ENCODE measurements at regions not wholly inside any gene's neighbourhood (a gene's known extent, or its start where the extent isn't known, plus 50 kb on each side); places are given as distances from the start of the nearest gene placed in this dataset.

- DNase-seq, result peak; percentile 63
Measured at GRCh38 chr6:166106076-166106686, 61.5 kb downstream of the TBXT start.

GRCh38 chr6:166105341-166106075 is 62.1 kb downstream of the TBXT start:
- DNase-seq, result no peak

DNA sequence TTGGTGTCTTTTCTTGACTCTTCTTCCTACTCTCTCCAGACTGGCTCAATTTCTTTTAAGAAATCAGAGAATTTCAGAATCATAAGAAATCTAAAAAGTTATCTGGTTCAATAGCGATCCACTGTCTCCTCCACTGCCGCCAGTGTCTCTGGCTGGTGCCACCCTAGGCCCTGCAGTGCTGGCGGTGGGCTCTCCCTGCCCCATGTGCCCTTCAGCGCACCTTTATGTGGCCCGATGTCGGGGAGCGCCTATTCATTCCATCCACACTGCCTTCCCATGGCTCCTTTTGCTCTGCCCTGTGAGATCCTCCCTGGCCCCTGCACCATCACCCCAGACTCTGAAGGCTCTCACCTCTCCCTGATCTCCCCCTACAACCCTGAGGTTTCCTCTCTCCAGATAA is 62.8 kb downstream of the TBXT start:
- no peak for DNase-seq

GRCh38 chr6:166104107-166104506 is 63.5 kb downstream of the TBXT start:
- DNase-seq, result no peak

DNA sequence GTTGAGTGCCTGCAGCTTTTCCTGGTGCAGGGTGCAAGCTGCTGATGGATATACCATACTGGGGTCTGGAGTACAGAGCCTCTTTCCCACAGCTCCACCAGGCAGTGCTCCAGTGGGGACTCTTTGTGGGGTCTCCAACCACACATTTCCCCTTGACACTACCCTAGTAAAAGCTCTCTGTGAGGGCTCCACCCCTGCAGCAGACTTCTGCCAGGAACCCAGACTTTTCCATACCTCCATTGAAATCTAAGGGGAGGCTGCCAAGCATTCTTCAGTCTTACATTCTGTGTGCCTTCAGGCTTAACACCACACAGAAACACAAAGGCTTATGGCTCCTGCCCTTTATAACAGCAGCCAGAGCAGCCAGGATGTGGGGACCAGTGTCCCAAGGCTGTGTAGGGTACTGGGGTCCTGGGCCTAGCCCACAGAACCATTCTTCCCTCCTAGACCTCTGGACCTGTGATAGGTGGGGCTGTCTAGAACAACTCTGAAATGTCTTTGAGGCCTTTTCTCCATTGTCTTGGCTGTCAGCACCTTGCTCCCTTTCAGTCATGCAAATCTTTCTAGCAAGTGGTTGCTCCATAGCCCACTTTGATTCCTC is 65.7 kb downstream of the TBXT start:
- DNase-seq, result no peak

- DNase-seq, result peak; percentile 52
Measured at GRCh38 chr6:166097914-166098522, 69.6 kb downstream of the TBXT start.

- no peak for DNase-seq
Measured at GRCh38 chr6:166087852-166088251, 79.8 kb downstream of the TBXT start.

DNA sequence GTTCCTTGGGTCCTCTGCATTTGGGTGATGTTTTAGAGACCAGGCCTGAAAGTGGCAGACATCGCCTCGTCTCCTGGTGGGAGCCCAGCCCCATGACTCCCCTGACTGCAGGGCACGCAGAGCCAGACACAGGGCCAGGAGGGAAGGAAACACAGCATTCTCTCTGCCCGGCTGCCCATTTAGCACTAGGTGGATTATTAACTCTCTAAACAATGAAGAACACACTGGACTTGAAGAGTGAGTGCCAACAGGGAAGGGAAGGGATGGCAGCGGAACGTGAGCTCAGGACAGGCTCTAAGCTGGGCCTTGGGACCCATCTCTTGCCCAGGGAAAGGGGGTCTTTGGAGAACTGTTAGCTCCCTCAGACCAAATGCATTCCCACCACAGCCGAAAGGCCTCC is 80.4 kb downstream of the TBXT start:
- no peak for DNase-seq

- no peak for DNase-seq
Measured at GRCh38 chr6:166085500-166085899, 82.2 kb downstream of the TBXT start.

DNA sequence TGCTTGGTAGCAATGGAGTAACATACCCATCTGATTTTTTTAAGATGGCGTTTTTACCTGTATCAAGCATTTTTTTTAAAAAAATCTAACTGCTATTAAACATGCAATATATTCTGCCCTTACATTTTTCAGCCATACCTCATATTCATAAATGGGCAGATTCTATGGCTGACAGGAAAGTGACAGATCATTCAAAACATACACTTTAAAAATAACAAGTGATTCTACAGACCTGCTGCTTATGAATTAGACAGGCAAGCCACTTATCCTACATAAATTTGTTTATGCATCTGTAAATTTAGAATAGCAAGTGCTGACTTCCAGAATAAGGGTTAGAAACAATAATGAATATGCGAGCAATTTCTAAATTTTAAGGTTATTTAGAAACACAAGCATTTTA is 82.7 kb downstream of the TBXT start:
- DNase-seq, result no peak

DNA sequence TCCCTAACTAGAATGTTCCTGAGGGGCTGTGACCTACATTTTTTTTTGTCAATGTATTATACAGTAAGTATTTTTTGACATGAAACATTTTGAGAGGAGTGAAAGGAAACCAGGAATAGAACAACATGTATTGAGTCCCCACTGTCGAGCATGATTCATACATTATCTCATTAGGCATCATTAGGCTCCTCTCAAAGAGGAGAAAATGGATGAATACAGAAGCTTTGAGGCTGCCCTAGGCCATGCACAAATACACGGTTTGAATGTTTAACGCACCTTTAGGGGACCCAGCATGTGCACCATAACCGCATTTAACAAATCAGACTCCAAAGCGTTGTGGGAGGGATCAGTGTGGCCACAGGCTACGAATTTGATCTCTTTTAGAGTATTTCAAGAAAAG is 87.8 kb downstream of the TBXT start:
- DNase-seq, result no peak

- no peak for DNase-seq
Measured at GRCh38 chr6:166078294-166078693, 89.4 kb downstream of the TBXT start.

GRCh38 chr6:166076625-166077024 is 91.0 kb downstream of the TBXT start:
- no peak for DNase-seq

- DNase-seq, result no peak
Measured at GRCh38 chr6:166075925-166076324, 91.7 kb downstream of the TBXT start.

DNA sequence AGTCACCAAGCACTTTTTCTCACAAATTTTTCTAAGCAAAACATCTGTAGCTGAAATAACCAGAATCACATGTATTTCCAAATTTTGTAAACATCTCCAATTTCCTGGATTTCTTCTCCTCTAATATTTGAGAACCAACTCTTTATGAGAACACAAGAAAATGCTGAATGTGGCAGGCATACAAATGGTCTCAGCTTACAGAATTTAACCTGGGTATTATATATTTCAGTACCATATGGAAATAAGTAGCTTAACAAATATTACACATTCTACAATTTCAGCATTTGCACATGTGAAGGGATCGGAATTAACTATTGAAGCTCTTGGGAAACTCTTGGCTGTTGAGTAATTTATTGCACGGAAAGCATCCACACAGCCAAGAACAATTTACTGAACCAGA is 92.5 kb downstream of the TBXT start:
- DNase-seq, result no peak

- DNase-seq, result no peak
Measured at GRCh38 chr6:166073082-166073481, 94.6 kb downstream of the TBXT start.

DNA sequence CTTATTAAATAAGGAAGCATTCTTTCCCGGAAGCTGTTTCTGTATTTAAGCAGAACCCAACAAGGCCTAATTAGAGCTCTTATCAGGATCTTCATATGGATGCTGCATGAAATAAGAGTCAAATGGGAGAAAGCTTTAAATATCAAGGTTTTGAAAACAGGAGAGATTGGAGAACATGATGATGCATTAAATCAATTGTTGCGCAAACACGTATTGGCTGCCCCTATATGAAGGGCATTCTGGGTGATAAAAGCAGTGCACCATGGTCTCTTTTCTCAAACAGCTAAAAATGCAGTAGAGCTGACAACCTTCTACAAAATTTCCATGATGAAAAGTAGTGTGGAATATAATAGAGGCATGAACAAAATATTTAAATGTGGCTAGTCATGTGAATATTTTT is 98.9 kb downstream of the TBXT start:
- no peak for DNase-seq

DNA sequence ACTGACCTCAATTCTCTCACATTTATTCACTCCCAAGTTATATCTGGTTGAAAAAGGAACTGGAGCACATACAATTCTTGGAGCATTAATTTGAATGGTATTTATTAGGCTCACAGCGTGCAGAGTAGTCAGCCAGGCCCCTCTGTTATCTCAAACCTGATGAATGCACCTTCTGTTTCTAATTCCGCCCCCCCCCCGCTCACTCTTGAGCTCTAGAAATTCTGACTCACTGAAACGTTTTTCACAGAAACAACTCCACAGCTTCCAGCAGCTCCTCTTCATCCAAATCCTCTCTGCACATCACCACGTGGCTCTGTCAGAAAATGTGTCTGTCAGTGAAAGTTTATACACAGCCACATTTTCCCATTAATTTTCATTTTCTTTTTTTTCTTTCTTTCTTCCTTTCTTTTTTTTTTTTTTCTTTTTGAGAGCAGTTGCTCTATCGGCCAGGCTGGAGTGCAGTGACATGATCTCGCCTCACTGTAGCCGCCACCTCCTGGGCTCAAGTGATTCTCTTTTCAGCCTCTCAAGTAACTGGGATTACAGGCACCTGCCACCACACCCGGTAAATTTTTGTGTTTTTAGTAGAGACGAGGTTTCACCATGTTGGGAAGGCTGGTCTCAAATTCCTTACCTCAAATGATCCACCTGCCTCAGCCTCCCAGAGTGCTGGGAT is 109.4 kb downstream of the TBXT start:
- DNase-seq, result no peak

DNA sequence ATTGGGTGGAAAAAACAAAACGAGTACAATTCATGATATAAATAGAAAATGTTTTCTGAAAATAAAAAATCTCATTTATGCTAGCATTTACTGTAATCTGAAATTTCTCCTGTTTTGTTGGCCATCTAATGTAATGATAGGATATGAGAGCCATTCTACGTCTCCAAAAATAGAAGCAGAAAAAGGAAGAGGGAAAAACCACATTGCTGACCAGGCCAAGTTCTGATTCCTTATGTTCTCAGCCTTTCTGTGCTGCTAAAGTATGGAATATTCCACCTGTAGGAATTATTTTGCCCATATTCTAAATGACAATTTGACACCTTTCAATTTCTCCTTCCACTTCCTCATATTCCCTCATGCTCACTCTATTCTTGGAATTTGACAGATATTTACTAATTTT is 110.2 kb downstream of the TBXT start:
- DNase-seq, result no peak

DNA sequence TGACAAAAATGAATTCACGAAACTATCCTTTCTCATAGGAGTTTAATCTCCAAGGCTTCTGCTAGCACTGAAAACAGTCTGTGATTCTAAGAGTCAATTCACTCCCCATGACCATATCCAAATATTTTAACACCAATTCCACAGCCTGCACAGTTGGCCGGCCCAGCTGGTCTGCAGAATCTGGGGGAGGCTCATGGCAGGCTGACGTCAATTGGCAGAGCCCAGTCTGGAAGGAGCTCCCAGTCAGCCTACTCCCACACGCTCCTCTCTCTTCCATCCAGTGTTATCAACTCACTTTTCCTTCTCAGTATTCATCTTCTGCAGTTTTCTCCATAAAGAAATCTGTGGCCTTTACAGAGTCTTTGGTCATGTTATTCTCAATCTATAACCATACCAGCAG is 111.0 kb downstream of the TBXT start:
- no peak for DNase-seq

- DNase-seq, result no peak
Measured at GRCh38 chr6:166055801-166056200, 111.8 kb downstream of the TBXT start.

GRCh38 chr6:166052837-166053236 is 114.8 kb downstream of the TBXT start:
- no peak for DNase-seq

DNA sequence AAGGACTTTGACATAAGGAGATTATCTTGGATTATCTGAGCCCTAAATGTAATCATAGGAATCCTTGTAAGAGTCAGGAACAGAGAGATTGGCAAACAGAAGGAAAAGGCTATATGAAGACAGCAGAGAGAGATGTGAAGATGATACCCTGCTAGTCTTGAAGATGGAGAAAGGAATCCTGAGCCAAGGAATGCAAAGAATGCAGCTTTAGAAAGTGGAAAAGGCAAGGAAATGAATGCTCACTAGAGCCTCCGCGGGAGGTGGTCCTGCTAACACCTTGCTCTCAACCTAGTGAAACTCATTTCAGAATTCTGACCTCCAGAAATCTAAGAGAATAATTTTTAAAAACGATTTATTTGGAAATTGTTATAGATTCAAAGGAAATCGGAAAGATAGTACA is 117.1 kb downstream of the TBXT start:
- no peak for DNase-seq

- no peak for DNase-seq
Measured at GRCh38 chr6:166046982-166047381, 120.7 kb downstream of the TBXT start.

Data from stimulated activated CD4-positive, alpha-beta T cell treated with anti-CD3 and anti-CD28 coated beads, Interleukin-12 subunit alpha, Interleukin-12 subunit beta, amount 100 ng/mL, for 4 hours (primary cell).